ENCODE measurements at regions not wholly inside any gene's neighbourhood (a gene's known extent, or its start where the extent isn't known, plus 50 kb on each side); places are given as distances from the start of the nearest gene placed in this dataset.

- TF ChIP-seq CTCF (IDR thresholded peaks at IDR 0.05) (no peak), EP300 (IDR thresholded peaks at IDR 0.05) (no peak), CHD2 (IDR thresholded peaks at IDR 0.05; ENCODE audit: low read length, partially characterized antibody) (no peak), RFX5 (IDR thresholded peaks at IDR 0.05) (no peak), MAX (IDR thresholded peaks at IDR 0.05) (no peak)
Observed at GRCh38 chr4:136121426-136121825, 1410.9 kb downstream of the PCDH18 start.

All from A549 (cell line).